ENCODE measurements at regions not wholly inside any gene's neighbourhood (a gene's known extent, or its start where the extent isn't known, plus 50 kb on each side); places are given as distances from the start of the nearest gene placed in this dataset.
"Not testable (repeated sequence)": the region's sequence is repeated elsewhere in the genome, so short reads cannot be mapped to it uniquely, and the experiment has no call there.

GRCh38 chr7:149995369-149996026 lies 121.7 kb downstream of the ATP6V0E2 start:
- DNase-seq: not testable (repeated sequence)

- peak; percentile 0 for DNase-seq
Measured at GRCh38 chr7:150000780-150001599, 127.2 kb downstream of the ATP6V0E2 start.

- DNase-seq: no peak
Measured at GRCh38 chr7:150003304-150003810, 129.6 kb downstream of the ATP6V0E2 start.

- not testable (repeated sequence) for DNase-seq
Measured at GRCh38 chr7:150003973-150004372, 130.2 kb downstream of the ATP6V0E2 start.

GRCh38 chr7:150004843-150005242 lies 131.1 kb downstream of the ATP6V0E2 start:
- DNase-seq: not testable (repeated sequence)

- not testable (repeated sequence) for DNase-seq
Measured at GRCh38 chr7:150009620-150010303, 136.0 kb downstream of the ATP6V0E2 start.

GRCh38 chr7:150016651-150017189 lies 143.0 kb downstream of the ATP6V0E2 start:
- not testable (repeated sequence) for DNase-seq

- peak; percentile 8 for DNase-seq
Measured at GRCh38 chr7:150020210-150020609, 146.4 kb downstream of the ATP6V0E2 start.

- DNase-seq: not testable (repeated sequence)
Measured at GRCh38 chr7:150024550-150025490, 151.1 kb downstream of the ATP6V0E2 start.

GRCh38 chr7:150025802-150026201 lies 152.0 kb downstream of the ATP6V0E2 start:
- not testable (repeated sequence) for DNase-seq

- not testable (repeated sequence) for DNase-seq
Measured at GRCh38 chr7:150028344-150029012, 154.7 kb downstream of the ATP6V0E2 start.

GRCh38 chr7:150029013-150029389 lies 155.2 kb downstream of the ATP6V0E2 start:
- DNase-seq: not testable (repeated sequence)

GRCh38 chr7:150031733-150032132 lies 158.0 kb downstream of the ATP6V0E2 start:
- not testable (repeated sequence) for DNase-seq

GRCh38 chr7:150033711-150034110 lies 159.9 kb downstream of the ATP6V0E2 start:
- not testable (repeated sequence) for DNase-seq

- not testable (repeated sequence) for DNase-seq
Measured at GRCh38 chr7:150035769-150036168, 162.0 kb downstream of the ATP6V0E2 start.

GRCh38 chr7:150039061-150039460 lies 165.3 kb downstream of the ATP6V0E2 start:
- DNase-seq: not testable (repeated sequence)

GRCh38 chr7:150042281-150042680 lies 168.5 kb downstream of the ATP6V0E2 start:
- not testable (repeated sequence) for DNase-seq

- peak; percentile 1 for DNase-seq
Measured at GRCh38 chr7:150044771-150045170, 171.0 kb downstream of the ATP6V0E2 start.

- DNase-seq: not testable (repeated sequence)
Measured at GRCh38 chr7:150045596-150045995, 171.8 kb downstream of the ATP6V0E2 start.

- DNase-seq: not testable (repeated sequence)
Measured at GRCh38 chr7:150046290-150047194, 172.8 kb downstream of the ATP6V0E2 start.
